ENCODE measurements at regions not wholly inside any gene's neighbourhood (a gene's known extent, or its start where the extent isn't known, plus 50 kb on each side); places are given as distances from the start of the nearest gene placed in this dataset.

GRCh38 chr1:81600878-81601622 is 199.7 kb upstream of the ADGRL2 start:
- CTCF ChIA-PET, result no interaction called here
- H3K27ac Mint-ChIP-seq, result no peak overlapping the region
- no peaks in the 10 kb centered on the region for H3K36me3 Mint-ChIP-seq (ENCODE audit: low read depth)
- no peaks in the 10 kb centered on the region for H3K4me1 Mint-ChIP-seq (ENCODE audit: low read depth)
- H3K9me3 Mint-ChIP-seq, result no peaks in the 10 kb centered on the region
- DNase-seq, result no peak
- intact Hi-C loops (cut with micrococcal nuclease), result no loop called here
- no peaks in the 10 kb centered on the region for H3K27me3 Mint-ChIP-seq (ENCODE audit: low read depth)
- H3K4me3 Mint-ChIP-seq, result no peak overlapping the region

DNA sequence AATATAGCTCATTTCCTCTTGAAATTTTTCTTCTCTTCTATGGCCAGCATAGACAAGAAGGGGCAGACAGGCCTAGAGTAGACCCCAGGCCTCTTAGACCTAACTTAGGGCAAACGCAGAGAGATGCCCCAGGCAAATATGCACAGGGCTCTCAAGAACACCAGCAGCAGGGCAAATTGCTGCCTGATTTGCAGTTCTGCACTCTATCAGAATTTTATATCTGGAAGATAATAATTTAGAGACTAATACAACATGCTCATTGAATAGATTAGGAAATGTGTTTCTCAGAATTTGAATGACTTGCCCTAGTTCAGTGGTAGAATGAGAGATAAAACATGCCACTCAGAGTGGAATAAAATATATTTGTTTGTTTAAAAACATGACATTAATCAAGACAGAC is 200.4 kb upstream of the ADGRL2 start:
- intact Hi-C loops (cut with micrococcal nuclease), result no loop called here
- DNase-seq, result no peak
- no peak overlapping the region for H3K27ac Mint-ChIP-seq

DNA sequence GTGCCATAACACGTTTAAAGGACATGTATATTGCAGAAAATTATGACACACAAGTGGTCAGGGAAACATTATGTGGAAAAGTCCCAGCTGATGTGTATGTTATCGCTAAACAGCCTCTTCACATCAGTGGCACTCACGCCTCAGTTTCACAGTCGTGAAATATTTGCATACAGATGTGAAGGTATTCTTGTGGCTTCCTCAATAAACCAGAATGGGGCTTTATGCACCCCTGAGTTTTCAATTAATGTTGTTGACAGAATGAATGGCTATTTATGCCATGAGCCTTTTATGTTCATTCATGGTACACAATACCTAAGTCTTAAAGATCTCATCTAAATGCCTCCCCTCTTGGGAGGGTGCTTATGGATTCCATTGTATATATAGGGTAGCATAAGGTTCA is 202.1 kb upstream of the ADGRL2 start:
- intact Hi-C loops (cut with micrococcal nuclease), result no loop called here
- Mint-ChIP-seq H3K36me3 (ENCODE audit: low read depth) (no peaks in the 10 kb centered on the region), H3K9me3 (no peaks in the 10 kb centered on the region), H3K27ac (no peak overlapping the region), H3K4me1 (ENCODE audit: low read depth) (no peaks in the 10 kb centered on the region), H3K27me3 (ENCODE audit: low read depth) (no peaks in the 10 kb centered on the region), H3K4me3 (no peak overlapping the region)
- no peak for DNase-seq
- CTCF ChIA-PET, result no interaction called here

More for the DNA sequence above, 200.4 kb upstream of the ADGRL2 start:
- Mint-ChIP-seq H3K4me3 (no peak overlapping the region), H3K4me1 (ENCODE audit: low read depth) (no peaks in the 10 kb centered on the region), H3K36me3 (ENCODE audit: low read depth) (no peaks in the 10 kb centered on the region), H3K27me3 (ENCODE audit: low read depth) (no peaks in the 10 kb centered on the region), H3K9me3 (no peaks in the 10 kb centered on the region)
- CTCF ChIA-PET, result no interaction called here

DNA sequence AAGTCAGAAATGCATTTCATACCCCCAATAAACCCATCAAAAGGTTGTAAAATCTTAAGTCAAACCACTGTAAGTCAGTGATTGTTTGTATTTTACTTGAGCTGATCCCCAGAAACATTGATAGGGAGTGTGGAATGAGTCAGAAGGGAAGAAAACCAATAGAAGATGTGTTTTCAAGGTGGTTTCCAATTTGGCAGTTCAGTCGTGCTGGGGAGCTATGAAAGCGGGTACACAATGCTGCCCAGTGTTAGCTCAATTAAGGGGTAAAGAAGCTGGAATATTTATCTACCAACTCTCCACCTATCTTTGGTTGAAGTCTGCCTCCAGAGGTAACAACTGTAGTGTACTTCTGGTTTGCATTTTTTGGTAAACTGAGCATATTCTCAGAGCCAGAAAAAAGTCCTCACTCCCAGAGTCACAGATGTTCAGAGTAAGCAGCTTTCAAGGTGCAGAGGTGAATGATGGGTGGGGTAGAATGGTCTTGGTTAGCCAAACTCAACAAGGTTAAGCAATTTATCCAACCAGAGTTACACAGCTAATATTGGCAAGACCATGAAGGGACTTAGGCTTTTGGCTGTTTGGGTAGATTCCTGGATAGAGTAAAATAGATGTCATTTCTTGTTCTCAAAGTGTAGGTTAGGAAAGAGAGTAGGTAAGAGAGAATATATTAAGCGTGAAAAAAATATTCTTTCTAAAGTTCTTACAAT is 202.9 kb upstream of the ADGRL2 start:
- no peak overlapping the region for H3K27ac Mint-ChIP-seq
- CTCF ChIA-PET, result no interaction called here

GRCh38 chr1:81596341-81596740 is 204.4 kb upstream of the ADGRL2 start:
- Mint-ChIP-seq H3K4me1 (ENCODE audit: low read depth) (no peaks in the 10 kb centered on the region), H3K36me3 (ENCODE audit: low read depth) (no peaks in the 10 kb centered on the region), H3K27me3 (ENCODE audit: low read depth) (no peaks in the 10 kb centered on the region), H3K4me3 (no peak overlapping the region), H3K9me3 (no peaks in the 10 kb centered on the region), H3K27ac (no peak overlapping the region)
- CTCF ChIA-PET, result interaction anchor here (0.6 kb wide), 1 partner anchor 292 kb away, joined by 3 read pairs; no protein-coding TSS in a partner anchor
- intact Hi-C loops (cut with micrococcal nuclease), result no loop called here
- no peak for DNase-seq

More for the DNA sequence above, 202.9 kb upstream of the ADGRL2 start:
- Mint-ChIP-seq H3K9me3 (no peaks in the 10 kb centered on the region), H3K36me3 (ENCODE audit: low read depth) (no peaks in the 10 kb centered on the region), H3K4me1 (ENCODE audit: low read depth) (no peaks in the 10 kb centered on the region), H3K4me3 (no peak overlapping the region), H3K27me3 (ENCODE audit: low read depth) (no peaks in the 10 kb centered on the region)
- no peak for DNase-seq
- intact Hi-C loops (cut with micrococcal nuclease), result no loop called here

DNA sequence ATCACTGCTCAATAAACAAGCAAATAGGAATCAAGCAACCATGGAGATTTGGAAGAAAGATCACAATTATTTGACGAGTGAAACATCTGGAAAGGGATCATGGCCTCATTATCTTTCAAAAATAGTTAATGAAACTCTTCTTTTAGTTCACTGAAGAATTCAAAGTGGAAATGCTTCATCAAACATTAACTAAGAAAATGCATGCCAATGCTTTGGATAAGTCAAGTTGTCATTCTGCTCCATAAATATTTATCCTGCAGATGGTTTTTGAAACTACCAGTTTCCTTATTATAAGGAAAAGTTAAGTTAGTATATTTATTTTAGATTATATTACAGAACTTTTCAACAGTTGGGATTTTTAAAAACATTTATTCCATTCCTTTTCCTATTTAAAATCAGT is 206.5 kb upstream of the ADGRL2 start:
- no peaks in the 10 kb centered on the region for H3K4me1 Mint-ChIP-seq (ENCODE audit: low read depth)
- no peak overlapping the region for H3K27ac Mint-ChIP-seq
- no peak for DNase-seq
- H3K36me3 Mint-ChIP-seq (ENCODE audit: low read depth), result no peaks in the 10 kb centered on the region
- intact Hi-C loops (cut with micrococcal nuclease), result no loop called here
- no peaks in the 10 kb centered on the region for H3K27me3 Mint-ChIP-seq (ENCODE audit: low read depth)
- H3K9me3 Mint-ChIP-seq, result no peaks in the 10 kb centered on the region
- CTCF ChIA-PET, result no interaction called here
- H3K4me3 Mint-ChIP-seq, result no peak overlapping the region

GRCh38 chr1:81592233-81592632 is 208.5 kb upstream of the ADGRL2 start:
- intact Hi-C loops (cut with micrococcal nuclease), result no loop called here
- H3K36me3 Mint-ChIP-seq (ENCODE audit: low read depth), result no peaks in the 10 kb centered on the region
- H3K4me1 Mint-ChIP-seq (ENCODE audit: low read depth), result no peaks in the 10 kb centered on the region
- CTCF ChIA-PET, result no interaction called here
- no peak overlapping the region for H3K4me3 Mint-ChIP-seq
- H3K27me3 Mint-ChIP-seq (ENCODE audit: low read depth), result no peaks in the 10 kb centered on the region
- no peak overlapping the region for H3K27ac Mint-ChIP-seq
- DNase-seq, result no peak
- H3K9me3 Mint-ChIP-seq, result no peaks in the 10 kb centered on the region

- intact Hi-C loops (cut with micrococcal nuclease), result no loop called here
- no peaks in the 10 kb centered on the region for H3K36me3 Mint-ChIP-seq (ENCODE audit: low read depth)
- no peaks in the 10 kb centered on the region for H3K27me3 Mint-ChIP-seq (ENCODE audit: low read depth)
- H3K27ac Mint-ChIP-seq, result no peak overlapping the region
- DNase-seq, result no peak
- CTCF ChIA-PET, result no interaction called here
- no peak overlapping the region for H3K4me3 Mint-ChIP-seq
- no peaks in the 10 kb centered on the region for H3K4me1 Mint-ChIP-seq (ENCODE audit: low read depth)
- H3K9me3 Mint-ChIP-seq, result no peaks in the 10 kb centered on the region
Observed at GRCh38 chr1:81590171-81590570, 210.6 kb upstream of the ADGRL2 start.

DNA sequence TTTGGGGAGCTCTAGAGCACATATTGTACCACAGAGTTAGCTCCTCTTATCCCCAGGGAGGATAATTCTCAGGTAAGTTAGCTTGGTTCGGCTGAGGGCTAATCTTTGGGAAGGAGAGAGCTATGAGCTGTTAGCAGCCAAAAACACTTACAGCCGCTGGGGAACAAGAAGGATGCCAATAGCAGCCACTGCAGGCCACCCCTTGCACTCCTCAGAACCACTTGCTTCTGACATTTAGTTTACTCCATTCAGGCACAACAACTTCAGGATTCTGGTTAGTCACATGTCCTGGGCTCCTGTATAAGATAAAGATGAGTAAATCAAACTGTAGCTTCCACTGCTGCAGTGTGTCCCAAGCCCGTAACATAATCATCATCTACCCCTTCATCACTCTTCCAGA is 212.6 kb upstream of the ADGRL2 start:
- no peak overlapping the region for H3K27ac Mint-ChIP-seq
- H3K9me3 Mint-ChIP-seq, result no peaks in the 10 kb centered on the region
- H3K4me1 Mint-ChIP-seq (ENCODE audit: low read depth), result no peaks in the 10 kb centered on the region
- intact Hi-C loops (cut with micrococcal nuclease), result no loop called here
- H3K36me3 Mint-ChIP-seq (ENCODE audit: low read depth), result no peaks in the 10 kb centered on the region
- CTCF ChIA-PET, result no interaction called here
- DNase-seq, result no peak
- H3K27me3 Mint-ChIP-seq (ENCODE audit: low read depth), result no peaks in the 10 kb centered on the region
- no peak overlapping the region for H3K4me3 Mint-ChIP-seq

DNA sequence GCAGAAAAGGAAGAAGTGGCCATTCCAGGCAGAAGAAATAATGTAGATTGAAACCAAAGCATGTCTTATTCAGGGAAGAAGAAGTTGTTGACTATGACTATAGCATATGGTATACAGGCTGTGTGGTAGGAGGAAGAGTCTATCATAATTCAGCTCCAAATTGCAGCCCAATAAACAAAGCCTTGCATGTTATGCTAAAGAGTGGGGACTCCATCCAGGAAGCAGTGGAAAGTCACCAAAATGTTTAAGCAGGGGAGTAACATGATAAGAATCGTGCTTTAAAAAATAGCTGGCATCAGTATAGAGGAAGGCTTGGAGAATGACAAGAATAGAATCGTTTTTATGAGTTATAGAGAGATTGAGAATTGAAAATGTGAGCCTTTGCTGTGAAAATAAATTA is 213.3 kb upstream of the ADGRL2 start:
- Mint-ChIP-seq H3K9me3 (no peaks in the 10 kb centered on the region), H3K36me3 (ENCODE audit: low read depth) (no peaks in the 10 kb centered on the region), H3K4me1 (ENCODE audit: low read depth) (no peaks in the 10 kb centered on the region), H3K27me3 (ENCODE audit: low read depth) (no peaks in the 10 kb centered on the region), H3K4me3 (no peak overlapping the region), H3K27ac (no peak overlapping the region)
- CTCF ChIA-PET, result no interaction called here
- DNase-seq, result no peak
- intact Hi-C loops (cut with micrococcal nuclease), result no loop called here

DNA sequence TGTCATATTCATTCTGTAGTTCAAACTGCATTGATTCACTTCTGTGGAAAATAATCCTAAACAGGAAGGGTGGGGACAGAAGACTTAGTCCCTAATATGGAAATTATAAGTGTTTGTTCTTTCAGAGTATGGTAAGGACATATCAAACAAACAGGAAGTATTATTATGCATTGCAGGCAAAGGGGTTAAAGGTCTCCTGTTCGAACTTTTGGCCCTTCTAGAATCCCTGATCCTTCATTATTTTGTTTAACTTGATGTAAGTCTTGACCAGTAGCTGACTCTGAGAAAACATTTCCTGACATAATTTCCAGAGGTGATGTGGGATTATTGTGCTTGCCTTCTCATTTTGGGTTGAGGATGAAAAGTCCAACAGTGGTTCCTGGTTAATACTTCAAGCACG is 215.4 kb upstream of the ADGRL2 start:
- H3K4me3 Mint-ChIP-seq, result no peak overlapping the region
- H3K4me1 Mint-ChIP-seq (ENCODE audit: low read depth), result no peaks in the 10 kb centered on the region
- CTCF ChIA-PET, result no interaction called here
- no peaks in the 10 kb centered on the region for H3K9me3 Mint-ChIP-seq
- H3K27ac Mint-ChIP-seq, result no peak overlapping the region
- intact Hi-C loops (cut with micrococcal nuclease), result no loop called here
- DNase-seq, result no peak
- H3K36me3 Mint-ChIP-seq (ENCODE audit: low read depth), result no peaks in the 10 kb centered on the region
- H3K27me3 Mint-ChIP-seq (ENCODE audit: low read depth), result peaks cover 2% of the 10 kb centered on the region

DNA sequence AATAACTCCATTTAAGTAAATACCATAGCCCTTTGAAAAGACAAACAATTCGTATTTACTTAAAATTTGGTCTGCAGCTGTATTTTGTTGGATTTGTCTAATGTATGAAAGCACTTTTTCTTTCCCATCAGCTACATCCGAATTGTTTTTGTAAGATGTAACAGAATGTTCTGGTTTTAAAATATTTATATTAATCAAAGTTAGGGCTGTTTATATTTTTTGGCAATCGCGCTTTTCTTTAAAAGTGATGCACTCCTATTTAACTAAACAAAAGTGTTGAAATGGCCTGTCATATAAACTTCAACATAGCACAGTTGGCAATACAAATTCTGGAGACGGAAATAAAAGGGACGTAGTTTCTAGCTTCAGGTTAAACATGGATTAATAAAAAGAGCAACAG is 216.3 kb upstream of the ADGRL2 start:
- intact Hi-C loops (cut with micrococcal nuclease), result no loop called here
- no peaks in the 10 kb centered on the region for H3K36me3 Mint-ChIP-seq (ENCODE audit: low read depth)
- no peaks in the 10 kb centered on the region for H3K4me1 Mint-ChIP-seq (ENCODE audit: low read depth)
- no peaks in the 10 kb centered on the region for H3K9me3 Mint-ChIP-seq
- no peak overlapping the region for H3K27ac Mint-ChIP-seq
- peaks cover 5% of the 10 kb centered on the region for H3K27me3 Mint-ChIP-seq (ENCODE audit: low read depth)
- CTCF ChIA-PET, result no interaction called here
- DNase-seq, result no peak
- no peak overlapping the region for H3K4me3 Mint-ChIP-seq

- H3K27me3 Mint-ChIP-seq (ENCODE audit: low read depth), result peaks cover 5% of the 10 kb centered on the region
- no peaks in the 10 kb centered on the region for H3K36me3 Mint-ChIP-seq (ENCODE audit: low read depth)
- no peak for DNase-seq
- intact Hi-C loops (cut with micrococcal nuclease), result no loop called here
- no peaks in the 10 kb centered on the region for H3K4me1 Mint-ChIP-seq (ENCODE audit: low read depth)
- H3K4me3 Mint-ChIP-seq, result no peak overlapping the region
- no peak overlapping the region for H3K27ac Mint-ChIP-seq
- no peaks in the 10 kb centered on the region for H3K9me3 Mint-ChIP-seq
- CTCF ChIA-PET, result no interaction called here
Observed at GRCh38 chr1:81583878-81584277, 216.9 kb upstream of the ADGRL2 start.
